ENCODE measurements at regions not wholly inside any gene's neighbourhood (a gene's known extent, or its start where the extent isn't known, plus 50 kb on each side); places are given as distances from the start of the nearest gene placed in this dataset.

GRCh38 chr10:9657530-9657929 is 1360.1 kb upstream of the CELF2 start:
- no peaks in the 10 kb centered on the region for H3K4me1 Mint-ChIP-seq
- peaks cover 0 to 16% (median 2%) of the 10 kb centered on the region in 9 donors for H3K9me3 Mint-ChIP-seq
- no peak overlapping the region for H3K27ac Mint-ChIP-seq
- no peak for DNase-seq
- POLR2A ChIA-PET = no interaction called here
- no peaks in the 10 kb centered on the region for H3K36me3 Mint-ChIP-seq
- peaks cover 0 to 14% (median 9%) of the 10 kb centered on the region in 5 donors for H3K27me3 Mint-ChIP-seq
- no peak overlapping the region for H3K4me3 Mint-ChIP-seq
- no peak for ATAC-seq

- DNase-seq = no peak
- Mint-ChIP-seq H3K27ac (no peak overlapping the region), H3K9me3 (peaks cover 0 to 16% (median 0%) of the 10 kb centered on the region in 9 donors), H3K27me3 (peaks cover 0 to 13% (median 0%) of the 10 kb centered on the region in 5 donors), H3K4me1 (no peaks in the 10 kb centered on the region), H3K36me3 (no peaks in the 10 kb centered on the region), H3K4me3 (no peak overlapping the region)
- POLR2A ChIA-PET = no interaction called here
- ATAC-seq = no peak
Measured at GRCh38 chr10:9668411-9668810, 1349.3 kb upstream of the CELF2 start.

DNA sequence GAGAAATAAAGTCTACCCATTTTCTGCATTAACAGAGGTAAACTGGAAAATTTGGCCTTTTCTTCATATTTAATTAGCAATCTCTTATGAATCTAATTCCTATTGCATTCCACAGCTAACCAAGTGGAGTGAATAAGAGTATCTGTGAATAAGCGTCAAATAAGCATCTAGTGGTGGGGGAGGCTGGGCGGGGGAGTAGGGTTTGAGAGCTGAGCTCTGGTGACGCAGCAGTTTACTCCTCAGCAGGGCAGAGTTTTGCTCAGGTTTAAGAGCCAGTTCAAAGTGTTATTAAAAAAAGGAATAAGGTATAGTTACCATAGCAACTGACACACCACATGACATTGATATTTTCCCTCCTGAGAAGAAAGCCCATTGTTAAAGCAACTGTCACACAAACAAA is 1346.8 kb upstream of the CELF2 start:
- H3K27ac Mint-ChIP-seq = no peak overlapping the region
- no peaks in the 10 kb centered on the region for H3K4me1 Mint-ChIP-seq
- DNase-seq (no peak), ATAC-seq (no peak)
- POLR2A ChIA-PET = no interaction called here
- no peak overlapping the region for H3K4me3 Mint-ChIP-seq
- H3K36me3 Mint-ChIP-seq = no peaks in the 10 kb centered on the region
- peaks cover 0 to 13% (median 0%) of the 10 kb centered on the region in 5 donors for H3K27me3 Mint-ChIP-seq
- H3K9me3 Mint-ChIP-seq = peaks cover 0 to 4% (median 0%) of the 10 kb centered on the region in 9 donors

DNA sequence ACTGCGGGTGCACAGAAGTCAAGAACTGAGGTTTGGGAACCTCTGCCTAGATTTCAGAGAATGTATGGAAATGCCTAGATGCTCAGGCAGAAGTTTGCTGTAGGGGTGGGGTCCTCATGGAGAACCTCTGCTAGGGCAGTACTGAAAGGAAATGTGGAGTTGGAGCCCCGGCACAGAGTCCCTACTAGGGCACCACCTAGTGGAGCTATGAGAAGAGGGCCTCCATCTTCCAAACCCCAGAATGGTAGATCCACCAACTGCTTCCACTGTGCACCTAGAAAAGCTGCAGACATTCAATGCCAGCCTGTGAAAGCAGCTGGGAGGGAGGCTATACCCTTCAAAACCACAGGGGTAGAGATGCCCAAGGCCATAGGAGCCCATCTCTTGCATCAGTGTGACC is 1336.0 kb upstream of the CELF2 start:
- ATAC-seq (no peak), DNase-seq (no peak)
- POLR2A ChIA-PET = no interaction called here
- Mint-ChIP-seq H3K27ac (no peak overlapping the region), H3K4me3 (no peak overlapping the region), H3K36me3 (no peaks in the 10 kb centered on the region), H3K9me3 (peaks cover 0 to 24% (median 4%) of the 10 kb centered on the region in 9 donors), H3K4me1 (no peaks in the 10 kb centered on the region), H3K27me3 (peaks cover 0 to 6% (median 0%) of the 10 kb centered on the region in 5 donors)

GRCh38 chr10:9682802-9683201 is 1334.9 kb upstream of the CELF2 start:
- H3K27ac Mint-ChIP-seq = no peak overlapping the region
- no peak for DNase-seq
- H3K27me3 Mint-ChIP-seq = peaks cover 0 to 6% (median 0%) of the 10 kb centered on the region in 5 donors
- H3K9me3 Mint-ChIP-seq = peaks cover 0 to 24% (median 3%) of the 10 kb centered on the region in 9 donors
- H3K36me3 Mint-ChIP-seq = no peaks in the 10 kb centered on the region
- H3K4me1 Mint-ChIP-seq = no peaks in the 10 kb centered on the region
- POLR2A ChIA-PET = no interaction called here
- no peak overlapping the region for H3K4me3 Mint-ChIP-seq
- ATAC-seq = no peak

- H3K27me3 Mint-ChIP-seq = peaks cover 0 to 6% (median 0%) of the 10 kb centered on the region in 5 donors
- ATAC-seq (no peak), DNase-seq (no peak)
- H3K4me1 Mint-ChIP-seq = no peaks in the 10 kb centered on the region
- peaks cover 0 to 24% (median 3%) of the 10 kb centered on the region in 9 donors for H3K9me3 Mint-ChIP-seq
- no peak overlapping the region for H3K4me3 Mint-ChIP-seq
- H3K36me3 Mint-ChIP-seq = no peaks in the 10 kb centered on the region
- POLR2A ChIA-PET = no interaction called here
- H3K27ac Mint-ChIP-seq = no peak overlapping the region
Measured at GRCh38 chr10:9684186-9684585, 1333.5 kb upstream of the CELF2 start.

DNA sequence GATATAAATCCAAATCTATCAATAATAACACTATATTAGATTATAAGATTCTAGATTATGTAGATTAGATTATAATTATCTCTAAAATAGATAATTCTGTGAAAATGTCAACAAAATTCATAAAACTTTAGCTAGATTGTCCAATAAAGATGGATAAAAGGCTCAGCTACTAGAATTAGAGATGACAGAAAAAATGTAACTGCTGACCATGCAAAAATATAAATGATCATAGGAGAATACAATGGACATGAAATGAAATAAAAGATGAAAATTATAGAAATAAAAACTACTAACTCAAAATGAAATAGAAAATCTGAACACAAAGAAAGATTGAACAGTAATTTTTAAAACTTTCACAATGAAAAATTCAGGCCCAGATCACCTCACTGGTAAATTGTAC is 1332.1 kb upstream of the CELF2 start:
- DNase-seq (no peak), ATAC-seq (no peak)
- peaks cover 0 to 6% (median 0%) of the 10 kb centered on the region in 5 donors for H3K27me3 Mint-ChIP-seq
- H3K27ac Mint-ChIP-seq = no peak overlapping the region
- no peak overlapping the region for H3K4me3 Mint-ChIP-seq
- H3K9me3 Mint-ChIP-seq = peaks cover 0 to 14% (median 3%) of the 10 kb centered on the region in 9 donors
- H3K4me1 Mint-ChIP-seq = no peaks in the 10 kb centered on the region
- no peaks in the 10 kb centered on the region for H3K36me3 Mint-ChIP-seq
- POLR2A ChIA-PET = no interaction called here

GRCh38 chr10:9688711-9689110 is 1329.0 kb upstream of the CELF2 start:
- Mint-ChIP-seq H3K27ac (no peak overlapping the region), H3K27me3 (peaks cover 0 to 3% (median 0%) of the 10 kb centered on the region in 5 donors), H3K36me3 (no peaks in the 10 kb centered on the region), H3K4me3 (no peak overlapping the region), H3K9me3 (no peaks in the 10 kb centered on the region), H3K4me1 (no peaks in the 10 kb centered on the region)
- POLR2A ChIA-PET = no interaction called here
- no peak for ATAC-seq
- no peak for DNase-seq

GRCh38 chr10:9707216-9707615 is 1310.5 kb upstream of the CELF2 start:
- H3K4me3 Mint-ChIP-seq = no peak overlapping the region
- no peak overlapping the region for H3K27ac Mint-ChIP-seq
- DNase-seq (no peak), ATAC-seq (no peak)
- H3K36me3 Mint-ChIP-seq = peaks cover 0 to 14% (median 0%) of the 10 kb centered on the region in 3 donors
- peaks cover 0 to 29% (median 11%) of the 10 kb centered on the region in 9 donors for H3K9me3 Mint-ChIP-seq
- peaks cover 0 to 9% (median 3%) of the 10 kb centered on the region in 5 donors for H3K27me3 Mint-ChIP-seq
- POLR2A ChIA-PET = no interaction called here
- peaks cover 0 to 2% (median 0%) of the 10 kb centered on the region in 4 donors for H3K4me1 Mint-ChIP-seq

- Mint-ChIP-seq H3K4me1 (peaks cover 0 to 2% (median 0%) of the 10 kb centered on the region in 4 donors), H3K27ac (peak overlapping the region in 1 of 10 donors; percentile 16), H3K27me3 (peaks cover 0 to 6% (median 0%) of the 10 kb centered on the region in 5 donors), H3K9me3 (peaks cover 8 to 39% (median 23%) of the 10 kb centered on the region in 9 donors), H3K36me3 (peaks cover 0 to 22% (median 0%) of the 10 kb centered on the region in 3 donors), H3K4me3 (no peak overlapping the region)
- DNase-seq (no peak), ATAC-seq (no peak)
- POLR2A ChIA-PET = no interaction called here
Measured at GRCh38 chr10:9709849-9710248, 1307.8 kb upstream of the CELF2 start.

GRCh38 chr10:9712393-9712792 is 1305.3 kb upstream of the CELF2 start:
- peaks cover 0 to under 1% (median 0%) of the 10 kb centered on the region in 4 donors for H3K4me1 Mint-ChIP-seq
- peaks cover 11 to 39% (median 23%) of the 10 kb centered on the region in 9 donors for H3K9me3 Mint-ChIP-seq
- POLR2A ChIA-PET = no interaction called here
- H3K27me3 Mint-ChIP-seq = peaks cover 0 to 6% (median 0%) of the 10 kb centered on the region in 5 donors
- DNase-seq (no peak), ATAC-seq (no peak)
- peaks cover 0 to 22% (median 0%) of the 10 kb centered on the region in 3 donors for H3K36me3 Mint-ChIP-seq
- no peak overlapping the region for H3K4me3 Mint-ChIP-seq
- H3K27ac Mint-ChIP-seq = no peak overlapping the region

DNA sequence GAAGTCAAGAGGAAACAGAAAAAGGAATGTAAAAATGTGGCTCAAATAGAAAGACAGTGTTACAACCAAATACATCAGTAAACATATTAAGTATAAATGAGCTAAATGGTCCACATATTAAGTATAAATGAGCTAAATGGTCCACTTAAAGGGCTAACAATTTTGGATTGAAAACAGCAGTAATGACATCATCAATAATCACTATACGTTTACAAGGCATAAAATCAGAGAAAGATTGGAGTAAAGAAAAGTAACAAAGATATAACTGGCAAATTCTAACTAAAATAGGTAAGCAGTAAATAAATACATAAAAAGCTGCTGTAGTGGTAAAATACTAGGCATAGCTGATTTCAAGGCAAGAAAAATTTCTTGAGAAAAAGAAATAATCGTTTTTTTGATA is 1298.4 kb upstream of the CELF2 start:
- no peak for ATAC-seq
- Mint-ChIP-seq H3K4me3 (no peak overlapping the region), H3K36me3 (no peaks in the 10 kb centered on the region), H3K27me3 (peaks cover 0 to 14% (median 0%) of the 10 kb centered on the region in 5 donors), H3K27ac (no peak overlapping the region), H3K9me3 (peaks cover 0 to 19% (median 0%) of the 10 kb centered on the region in 9 donors), H3K4me1 (no peaks in the 10 kb centered on the region)
- no peak for DNase-seq
- POLR2A ChIA-PET = no interaction called here

DNA sequence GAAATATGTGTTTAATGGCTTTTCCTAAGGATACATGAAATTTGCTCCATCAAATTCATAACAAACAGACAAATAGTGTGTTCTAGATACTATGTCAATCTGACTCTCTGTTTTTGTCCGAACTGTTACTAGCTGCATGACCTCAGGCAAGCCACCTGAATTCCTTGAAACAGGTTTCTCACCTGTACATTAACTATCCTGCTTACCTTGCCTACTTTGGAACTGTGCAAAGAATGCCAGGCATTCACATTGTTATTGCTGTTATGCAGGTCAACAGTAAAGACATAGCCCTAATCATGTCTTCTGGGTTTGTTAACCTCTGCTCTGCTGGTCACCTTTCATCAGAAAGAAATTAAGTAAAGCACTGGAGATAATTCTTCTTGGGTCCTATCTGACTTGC is 1283.9 kb upstream of the CELF2 start:
- POLR2A ChIA-PET = no interaction called here

GRCh38 chr10:9734218-9734617 is 1283.5 kb upstream of the CELF2 start:
- Mint-ChIP-seq H3K9me3 (peaks cover 0 to 21% (median 3%) of the 10 kb centered on the region in 9 donors), H3K27me3 (peaks cover 0 to 5% (median 0%) of the 10 kb centered on the region in 5 donors), H3K4me3 (no peak overlapping the region), H3K27ac (no peak overlapping the region), H3K4me1 (no peaks in the 10 kb centered on the region), H3K36me3 (no peaks in the 10 kb centered on the region)
- ATAC-seq = no peak
- POLR2A ChIA-PET = no interaction called here
- no peak for DNase-seq

More for the DNA sequence above, 1283.9 kb upstream of the CELF2 start:
- DNase-seq (no peak), ATAC-seq (no peak)
- H3K27me3 Mint-ChIP-seq = peaks cover 0 to 6% (median 0%) of the 10 kb centered on the region in 5 donors
- H3K4me1 Mint-ChIP-seq = no peaks in the 10 kb centered on the region
- H3K4me3 Mint-ChIP-seq = no peak overlapping the region
- no peaks in the 10 kb centered on the region for H3K36me3 Mint-ChIP-seq
- no peak overlapping the region for H3K27ac Mint-ChIP-seq
- peaks cover 0 to 21% (median 5%) of the 10 kb centered on the region in 9 donors for H3K9me3 Mint-ChIP-seq

All from naive thymus-derived CD8-positive, alpha-beta T cell (primary cell).